Mesodermal cell (in vitro differentiated cells): ENCODE measurements at regions not wholly inside any gene's neighbourhood (a gene's known extent, or its start where the extent isn't known, plus 50 kb on each side); places are given as distances from the start of the nearest gene placed in this dataset.

Experiments used
- H3K27ac ChIP-seq: 2 replicates; pipeline ENCODE4 v1.7.0; 2013; ENCODE audit warnings: mild to moderate bottlenecking, low read depth, low read length, moderate library complexity; ENCODE audit not compliant: severe bottlenecking
- H3K36me3 ChIP-seq: 2 replicates; pipeline ENCODE4 v1.7.1; 2013; ENCODE audit warnings: mild to moderate bottlenecking, low read length, moderate library complexity; ENCODE audit not compliant: control insufficient read depth, insufficient read depth
- H3K4me1 ChIP-seq: one replicate; pipeline ENCODE4 v1.7.1; 2013; ENCODE audit warnings: mild to moderate bottlenecking, low read length; ENCODE audit not compliant: insufficient read depth, control insufficient read depth, poor library complexity, severe bottlenecking
- H3K4me3 ChIP-seq: 2 replicates; pipeline ENCODE4 v1.7.0; 2013; ENCODE audit warnings: low read length, control low read depth, mild to moderate bottlenecking; ENCODE audit not compliant: insufficient read depth, poor library complexity, severe bottlenecking; ENCODE audit errors: extremely low read depth
- H3K9me3 ChIP-seq: 2 replicates; pipeline ENCODE4 v1.7.1; 2013; ENCODE audit warnings: mild to moderate bottlenecking, low read length, moderate library complexity; ENCODE audit not compliant: control insufficient read depth
- WGBS, 2 experiments: methylation state at CpG; one replicate each; pipeline ENCODE4 v1.1.5; 2013; ENCODE audit warnings: missing lambda C conversion rate in 2 of 2; ENCODE audit not compliant: insufficient coverage in 2 of 2; 5-methylcytosine and 5-hydroxymethylcytosine counted together

DNA sequence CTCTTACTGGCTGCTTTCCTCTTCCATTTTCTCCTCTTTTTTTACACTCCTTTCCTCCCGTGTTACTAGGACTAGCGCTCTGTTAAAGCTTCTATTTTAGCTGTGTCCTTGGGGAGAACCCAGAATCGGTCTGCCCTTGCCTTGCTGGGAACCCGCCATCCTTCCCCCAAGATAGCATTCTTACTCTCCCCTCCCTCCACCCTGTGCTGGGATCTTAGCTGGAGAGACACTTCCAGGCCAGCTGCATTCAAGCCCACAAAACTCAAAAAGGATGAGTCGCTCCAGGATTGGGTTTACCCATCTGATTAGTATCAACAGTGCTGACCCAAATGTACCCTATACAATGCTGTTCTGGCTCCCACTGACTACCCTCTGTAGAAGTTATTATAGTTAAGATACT, 200.5 kb upstream of the ASIC2 start:
- Histone ChIP-seq H3K4me1 (peaks cover 18% of the 10 kb centered on the region), H3K27ac (no peak overlapping the region), H3K36me3 (no peaks in the 10 kb centered on the region), H3K4me3 (no peak overlapping the region), H3K9me3 (no peaks in the 10 kb centered on the region)
- WGBS, 2 experiments: 97 to 98% methylated on average over 4 to 5 of the region's 5 CpGs

DNA sequence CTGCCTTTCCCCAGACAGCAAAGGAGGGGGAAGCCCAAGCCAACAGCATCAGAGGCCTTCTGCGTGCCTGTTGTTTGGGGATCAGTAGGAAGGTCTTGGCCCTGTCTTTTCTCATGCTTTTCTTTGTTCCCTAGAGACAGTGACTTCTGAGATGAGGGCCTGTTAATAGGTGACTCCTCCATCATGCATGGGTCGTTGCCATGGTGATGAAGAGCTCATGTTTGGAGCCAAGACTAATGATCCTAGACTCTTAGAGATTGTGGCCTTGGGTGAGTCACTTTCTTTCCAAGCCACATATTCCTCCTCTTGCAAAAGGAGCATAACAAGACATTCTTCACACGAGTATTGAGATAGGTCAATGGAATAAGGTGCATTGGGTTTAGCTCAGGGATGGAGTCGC, 201.1 kb upstream of the ASIC2 start:
- WGBS, 2 experiments: 96% methylated on average over 3 of the region's 4 CpGs; no CpG with 5 or more reads in 1 of the 2 experiments
- peaks cover 18% of the 10 kb centered on the region for H3K4me1 ChIP-seq
- no peaks in the 10 kb centered on the region for H3K9me3 ChIP-seq
- no peaks in the 10 kb centered on the region for H3K36me3 ChIP-seq
- no peak overlapping the region for H3K4me3 ChIP-seq
- peak overlapping the region; percentile 54 for H3K27ac ChIP-seq

DNA sequence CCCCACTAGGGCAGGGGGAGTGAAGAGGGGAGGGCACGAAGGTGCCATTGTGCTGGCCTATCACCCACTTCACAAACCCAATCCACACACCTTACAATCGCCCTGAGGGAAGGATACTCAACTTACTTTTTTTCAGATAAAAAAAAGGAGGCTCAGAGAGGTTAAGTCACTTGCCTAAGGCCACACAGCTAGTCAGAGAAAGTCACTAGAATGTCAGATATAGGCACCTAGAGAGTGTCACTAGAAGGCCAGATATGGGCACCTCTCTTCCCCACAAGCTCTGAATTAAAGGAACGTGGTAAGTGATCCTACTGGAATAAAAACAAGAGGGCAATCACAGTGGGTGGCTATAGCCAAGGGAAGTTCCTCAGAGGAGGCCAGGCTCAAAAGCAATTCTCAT, 204.5 kb upstream of the ASIC2 start:
- peaks cover 18% of the 10 kb centered on the region for H3K4me1 ChIP-seq
- no peak overlapping the region for H3K27ac ChIP-seq
- no peaks in the 10 kb centered on the region for H3K9me3 ChIP-seq
- H3K4me3 ChIP-seq: no peak overlapping the region
- H3K36me3 ChIP-seq: no peaks in the 10 kb centered on the region
- WGBS, 2 experiments: 80 to 88% methylated on average over 1 of the region's 3 CpGs

DNA sequence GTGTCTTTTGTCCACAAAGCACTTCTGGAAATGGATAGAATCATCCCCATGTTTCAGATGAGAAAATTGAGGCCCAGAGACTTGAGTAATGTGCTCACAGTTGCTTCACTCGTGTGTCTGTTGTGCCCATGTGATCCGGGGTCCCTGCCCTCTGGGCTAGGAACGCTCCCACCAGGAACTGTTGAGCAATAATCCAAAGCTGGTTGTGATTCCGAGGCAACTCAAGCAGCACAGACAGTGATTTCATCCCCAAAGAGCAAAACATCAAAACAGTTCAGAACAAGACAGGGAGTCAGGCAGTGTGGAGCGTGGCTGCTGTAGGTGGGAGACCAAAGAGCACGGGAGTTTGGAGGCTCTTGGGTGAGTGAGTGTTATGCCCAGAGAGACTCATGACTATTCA, 205.0 kb upstream of the ASIC2 start:
- H3K9me3 ChIP-seq: no peaks in the 10 kb centered on the region
- H3K4me1 ChIP-seq: peaks cover 14% of the 10 kb centered on the region
- WGBS, 2 experiments: 83 to 84% methylated on average over 4 to 5 of the region's 6 CpGs
- no peaks in the 10 kb centered on the region for H3K36me3 ChIP-seq
- no peak overlapping the region for H3K4me3 ChIP-seq
- no peak overlapping the region for H3K27ac ChIP-seq

DNA sequence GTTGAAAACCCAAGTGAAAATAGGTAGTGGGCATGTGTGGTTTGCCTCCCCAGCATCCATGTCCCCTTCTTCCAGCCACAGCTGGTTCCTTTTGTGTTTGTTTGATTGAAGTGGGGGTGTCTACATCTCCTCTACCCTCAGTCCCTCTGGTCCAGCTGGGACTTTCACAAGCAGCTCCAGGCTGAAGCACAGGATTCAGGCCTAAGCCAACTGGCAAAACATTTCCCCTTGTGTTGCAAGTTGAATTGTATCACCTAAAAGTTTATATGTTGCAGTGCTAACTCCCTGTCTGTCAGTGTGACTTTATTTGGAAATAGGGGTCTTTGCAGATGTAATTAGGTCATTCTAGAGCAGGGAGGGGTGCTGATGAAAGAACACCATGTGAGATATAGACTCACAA, 205.9 kb upstream of the ASIC2 start:
- Histone ChIP-seq H3K9me3 (no peaks in the 10 kb centered on the region), H3K4me3 (no peak overlapping the region), H3K36me3 (no peaks in the 10 kb centered on the region), H3K4me1 (peaks cover 4% of the 10 kb centered on the region), H3K27ac (no peak overlapping the region)

DNA sequence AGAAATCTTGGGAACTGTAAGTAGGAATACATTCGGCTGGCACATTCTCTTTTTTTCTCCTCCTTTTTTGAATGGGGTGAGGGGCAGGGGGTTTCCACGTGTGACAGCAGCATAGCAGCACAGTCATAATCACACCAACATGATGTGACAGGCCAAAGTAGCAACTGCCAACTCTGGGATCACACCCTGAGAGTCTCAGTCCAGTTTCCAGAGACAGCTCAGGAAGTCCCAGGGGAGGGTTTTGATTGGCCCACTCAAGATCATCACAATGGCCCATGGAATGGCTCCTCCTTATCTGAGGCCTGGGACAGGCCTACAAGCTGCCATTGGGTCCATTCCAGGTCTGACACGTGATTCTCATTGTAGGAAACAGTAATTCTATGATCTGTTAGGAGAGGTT, 207.1 kb upstream of the ASIC2 start:
- no peak overlapping the region for H3K27ac ChIP-seq
- no peak overlapping the region for H3K4me3 ChIP-seq
- H3K36me3 ChIP-seq: no peaks in the 10 kb centered on the region
- H3K4me1 ChIP-seq: no peaks in the 10 kb centered on the region
- no peaks in the 10 kb centered on the region for H3K9me3 ChIP-seq
- WGBS, 2 experiments: 67% methylated on average over 1 of the region's 3 CpGs; no CpG with 5 or more reads in 1 of the 2 experiments

DNA sequence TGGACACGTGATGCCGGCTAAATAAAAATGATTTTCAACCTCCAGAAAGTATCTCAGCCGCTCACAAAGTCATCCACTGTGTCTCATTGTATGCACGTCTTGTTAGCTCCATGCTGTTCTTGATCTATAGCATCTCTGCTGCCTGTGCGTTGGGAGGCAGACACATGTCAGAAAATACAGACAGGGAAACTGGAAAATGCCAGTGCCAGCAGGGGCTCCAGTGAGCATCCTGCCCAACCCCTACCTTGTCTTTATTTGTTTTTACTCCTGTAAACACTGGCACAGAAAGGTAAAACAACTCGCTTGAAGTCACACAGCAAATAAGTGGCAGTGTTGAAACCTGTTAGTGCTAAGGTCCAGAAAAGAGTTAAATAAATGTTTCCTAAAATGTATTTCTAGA, 208.1 kb upstream of the ASIC2 start:
- Histone ChIP-seq H3K4me1 (no peaks in the 10 kb centered on the region), H3K36me3 (no peaks in the 10 kb centered on the region), H3K4me3 (no peak overlapping the region), H3K9me3 (no peaks in the 10 kb centered on the region), H3K27ac (no peak overlapping the region)
- 84 to 93% methylated on average over 6 of the region's 6 CpGs for WGBS, 2 experiments

DNA sequence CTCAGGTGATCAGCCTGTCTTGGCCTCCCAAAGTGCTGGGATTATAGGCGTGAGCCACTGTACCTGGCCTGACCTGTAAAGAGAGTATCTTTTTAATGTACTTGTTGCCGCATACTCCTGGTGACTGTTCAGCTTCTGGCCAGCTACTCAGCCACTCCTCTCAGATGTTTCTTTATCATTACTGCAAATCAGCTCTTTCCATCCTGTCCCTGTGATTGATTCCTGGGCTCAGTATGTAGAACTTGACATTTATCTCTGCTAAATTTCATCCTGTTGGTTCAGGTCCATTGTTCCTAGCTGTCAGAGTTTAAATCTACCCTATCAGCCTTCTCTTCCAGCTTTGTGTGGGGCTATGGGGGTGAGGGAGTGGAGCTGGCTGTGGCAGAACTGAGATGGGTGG, 211.5 kb upstream of the ASIC2 start:
- WGBS, 2 experiments: 95 to 100% methylated on average over 2 of the region's 2 CpGs
- H3K36me3 ChIP-seq: no peaks in the 10 kb centered on the region
- H3K4me1 ChIP-seq: peaks cover 10% of the 10 kb centered on the region
- H3K27ac ChIP-seq: no peak overlapping the region
- H3K4me3 ChIP-seq: no peak overlapping the region
- no peaks in the 10 kb centered on the region for H3K9me3 ChIP-seq

DNA sequence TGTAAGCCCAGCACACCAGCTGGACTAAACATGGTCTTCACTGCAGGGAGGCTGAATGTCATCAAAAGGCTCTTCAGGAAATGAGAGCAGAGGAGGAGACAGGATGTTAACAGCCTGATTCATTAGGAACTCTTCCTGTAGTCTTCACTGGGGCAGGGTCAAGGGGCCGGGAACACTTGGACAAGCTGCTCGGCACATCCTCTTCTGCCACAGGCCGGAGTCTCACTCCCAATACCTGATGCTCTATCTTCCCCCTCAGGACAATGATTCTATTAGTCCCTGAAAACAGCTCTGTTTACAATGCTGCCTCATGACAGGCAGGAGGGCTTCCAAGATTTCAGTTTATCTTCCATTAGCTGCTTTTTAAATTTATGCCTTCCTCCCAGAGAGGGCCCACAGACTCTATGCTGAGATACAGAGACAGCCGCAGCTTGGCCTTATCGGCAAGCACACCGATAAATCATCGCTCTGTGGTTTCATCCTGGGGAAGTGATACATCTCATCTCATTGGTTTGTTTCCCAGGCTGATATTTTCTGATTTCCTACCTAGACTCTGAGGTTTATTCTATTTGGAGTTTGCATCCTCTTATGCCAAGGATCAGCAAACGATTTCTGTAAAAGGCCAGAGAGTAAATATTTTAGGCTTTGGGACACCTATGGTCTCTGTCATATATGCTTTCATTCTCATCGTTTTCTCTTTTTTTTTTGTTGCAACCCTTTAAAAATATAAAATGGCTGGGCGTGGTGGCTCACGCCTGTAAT, 214.0 kb upstream of the ASIC2 start:
- WGBS, 2 experiments: 66 to 84% methylated on average over 6 to 9 of the region's 11 CpGs

DNA sequence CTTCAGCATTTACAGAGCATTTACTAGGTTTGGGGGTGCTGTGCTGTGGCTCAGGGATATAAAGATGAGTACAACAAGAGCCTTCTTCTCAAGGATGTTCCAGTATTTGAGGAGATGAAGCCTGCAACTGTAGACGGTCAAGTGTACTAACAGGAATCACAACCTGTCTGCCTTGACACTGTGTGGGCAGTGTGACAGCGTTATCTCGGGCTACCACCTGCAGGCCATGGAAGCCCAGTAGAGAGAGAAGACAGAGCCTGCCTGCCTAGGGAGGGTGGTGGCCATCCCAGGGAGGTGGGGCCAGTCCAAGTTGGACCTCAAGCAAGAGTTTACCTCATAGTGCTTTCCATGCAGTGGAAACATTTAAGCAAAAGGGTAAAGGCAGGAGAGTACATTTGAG, 215.1 kb upstream of the ASIC2 start:
- no peak overlapping the region for H3K4me3 ChIP-seq
- 83 to 100% methylated on average over 1 to 3 of the region's 3 CpGs for WGBS, 2 experiments
- H3K36me3 ChIP-seq: no peaks in the 10 kb centered on the region
- H3K9me3 ChIP-seq: no peaks in the 10 kb centered on the region
- peaks cover 10% of the 10 kb centered on the region for H3K4me1 ChIP-seq
- H3K27ac ChIP-seq: no peak overlapping the region

More for the DNA sequence above, 214.0 kb upstream of the ASIC2 start:
- Histone ChIP-seq H3K4me3 (no peak overlapping the region), H3K27ac (peak overlapping the region; percentile 67), H3K4me1 (peaks cover 10% of the 10 kb centered on the region), H3K9me3 (no peaks in the 10 kb centered on the region), H3K36me3 (no peaks in the 10 kb centered on the region)

DNA sequence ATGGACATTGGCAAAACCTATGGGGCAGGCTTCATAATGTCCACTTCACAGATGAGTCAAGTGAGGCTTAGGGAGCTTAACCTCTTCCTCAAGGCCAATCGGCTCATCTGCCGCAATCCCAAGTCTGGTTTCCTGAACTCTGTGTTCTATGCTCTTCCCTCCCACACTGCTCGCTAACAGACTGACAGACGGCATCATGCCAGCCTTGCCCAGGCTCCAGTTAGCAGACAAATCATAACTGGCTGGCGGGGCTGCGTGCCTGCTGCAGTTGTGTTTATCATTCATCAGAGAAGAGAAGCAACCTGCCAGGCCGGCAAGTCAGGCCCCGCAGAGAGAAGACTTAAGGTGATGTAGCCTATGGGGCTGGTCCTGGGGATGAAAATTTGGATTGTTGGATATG, 216.2 kb upstream of the ASIC2 start:
- 83 to 91% methylated on average over 6 to 8 of the region's 8 CpGs for WGBS, 2 experiments
- Histone ChIP-seq H3K9me3 (peaks cover 6% of the 10 kb centered on the region), H3K27ac (no peak overlapping the region), H3K36me3 (no peaks in the 10 kb centered on the region), H3K4me1 (peaks cover 10% of the 10 kb centered on the region), H3K4me3 (no peak overlapping the region)
